Gastrocnemius medialis (tissue), 4 donors: ENCODE measurements at regions not wholly inside any gene's neighbourhood (a gene's known extent, or its start where the extent isn't known, plus 50 kb on each side); places are given as distances from the start of the nearest gene placed in this dataset.

Source experiments
- ATAC-seq, 2 donors: fragments of 150-250 bp; one replicate each; pipeline ENCODE4 v1.9.1; 2016
- DNase-seq, 2 donors: peaks; one replicate each; pipeline ENCODE4 v3.0.0-alpha.2; 2019
- H3K27ac ChIP-seq, 4 donors: fragments of 200-600 bp; sonication (generic); 1 replicate in 1 of 4; 2 replicates in 3 of 4; pipeline ENCODE4 v1.5.1; 2016 to 2018; ENCODE audit warnings: mild to moderate bottlenecking in 2 of 4, moderate library complexity in 1 of 4
- H3K27me3 ChIP-seq, 3 donors: fragments of 200-600 bp; sonication (generic) in 2 of 3; 1 replicate in 1 of 3; 2 replicates in 2 of 3; pipeline versions ENCODE4 v1.5.1 to v1.6.0; 2016 to 2019; ENCODE audit warnings: mild to moderate bottlenecking in 1 of 3, moderate library complexity in 1 of 3
- H3K36me3 ChIP-seq, 2 donors: fragments of 200-600 bp; sonication (generic) in 1 of 2; one replicate each; pipeline ENCODE4 v1.5.1; 2017 to 2018
- H3K4me1 ChIP-seq, 2 donors: fragments of 200-600 bp; sonication (generic) in 1 of 2; one replicate each; pipeline ENCODE4 v1.5.1; 2016 to 2017; ENCODE audit warnings: mild to moderate bottlenecking in 2 of 2
- H3K4me3 ChIP-seq, 4 donors: fragments of 200-600 bp; sonication (generic) in 3 of 4; 1 replicate in 1 of 4; 2 replicates in 3 of 4; pipeline ENCODE4 v1.5.1; 2016 to 2019; ENCODE audit warnings: mild to moderate bottlenecking in 2 of 4
- H3K9me3 ChIP-seq, 3 donors: fragments of 200-600 bp; sonication (generic) in 2 of 3; 1 replicate in 1 of 3; 2 replicates in 2 of 3; pipeline ENCODE4 v1.5.1; 2016 to 2019
- CTCF ChIP-seq, 5 experiments: fragments of 450-650 bp in 3 of 5; fragments of 200-600 bp in 2 of 5; sonication (generic) in 2 of 5; IDR thresholded peaks in 4 of 5; conservative IDR thresholded peaks in 1 of 5; 1 replicate in 4 of 5; 2 replicates in 1 of 5; pipeline ENCODE4 v1.5.1; 2016 to 2019; ENCODE audit warnings: antibody characterized with exemption in 5 of 5, mild to moderate bottlenecking in 3 of 5, moderate library complexity in 3 of 5
- POLR2A ChIP-seq, 2 donors: fragments of 450-650 bp; IDR thresholded peaks; one replicate each; pipeline ENCODE4 v1.6.1; 2017; ENCODE audit warnings: antibody characterized with exemption in 2 of 2, mild to moderate bottlenecking in 2 of 2, moderate library complexity in 2 of 2
- in situ Hi-C, 4 donors: fragments of 200-750 bp; cut with MboI; loops; one replicate each; pipeline versions ENCODE4 v1.15.0 to v1.8.0; 2017; ENCODE audit warnings: low sequenced_read_pairs in 4 of 4
- intact Hi-C: fragments of 100-400 bp; cut with DNase I; formaldehyde crosslinking; loops from one replicate; pipeline ENCODE4 v1.15.1; 2023; ENCODE audit warnings: low total_unique reads

GRCh38 chr18:42341423-42341822 lies 386.4 kb downstream of the PIK3C3 start:
- no peaks in the 10 kb centered on the region for H3K9me3 ChIP-seq
- intact Hi-C loops: no loop called here
- H3K27ac ChIP-seq: no peak overlapping the region
- no peak for DNase-seq
- H3K36me3 ChIP-seq: no peaks in the 10 kb centered on the region
- H3K4me3 ChIP-seq: no peak overlapping the region
- H3K4me1 ChIP-seq: no peaks in the 10 kb centered on the region
- TF ChIP-seq POLR2A (IDR thresholded peaks at IDR 0.05) (no peak), CTCF (IDR thresholded peaks at IDR 0.05 in 4 of 5, conservative IDR thresholded peaks at IDR 0.05 in 1 of 5) (no peak)
- no peaks in the 10 kb centered on the region for H3K27me3 ChIP-seq
- no peak for ATAC-seq
- in situ Hi-C loops: no loop called here

GRCh38 chr18:42348722-42349121 lies 393.7 kb downstream of the PIK3C3 start:
- no peaks in the 10 kb centered on the region for H3K9me3 ChIP-seq
- in situ Hi-C loops: no loop called here
- DNase-seq (no peak), ATAC-seq (no peak)
- no peaks in the 10 kb centered on the region for H3K27me3 ChIP-seq
- intact Hi-C loops: no loop called here
- H3K4me3 ChIP-seq: no peak overlapping the region
- H3K27ac ChIP-seq: no peak overlapping the region
- H3K4me1 ChIP-seq: no peaks in the 10 kb centered on the region
- no peaks in the 10 kb centered on the region for H3K36me3 ChIP-seq
- TF ChIP-seq POLR2A (IDR thresholded peaks at IDR 0.05) (no peak), CTCF (IDR thresholded peaks at IDR 0.05 in 4 of 5, conservative IDR thresholded peaks at IDR 0.05 in 1 of 5) (no peak)

GRCh38 chr18:42351455-42351854 lies 396.4 kb downstream of the PIK3C3 start:
- no peak for TF ChIP-seq POLR2A (IDR thresholded peaks at IDR 0.05)
- TF ChIP-seq CTCF (IDR thresholded peaks at IDR 0.05 in 4 of 5, conservative IDR thresholded peaks at IDR 0.05 in 1 of 5): no peak
- in situ Hi-C loops (no loop called here), intact Hi-C loops (no loop called here)
- DNase-seq (no peak), ATAC-seq (no peak)
- H3K27ac ChIP-seq: no peak overlapping the region
- no peak overlapping the region for H3K4me3 ChIP-seq
- no peaks in the 10 kb centered on the region for H3K36me3 ChIP-seq
- no peaks in the 10 kb centered on the region for H3K4me1 ChIP-seq
- H3K9me3 ChIP-seq: no peaks in the 10 kb centered on the region
- no peaks in the 10 kb centered on the region for H3K27me3 ChIP-seq

GRCh38 chr18:42360716-42361115 lies 405.7 kb downstream of the PIK3C3 start:
- in situ Hi-C loops: no loop called here
- ATAC-seq (no peak), DNase-seq (no peak)

More at GRCh38 chr18:42360716-42361115, 405.7 kb downstream of the PIK3C3 start:
- TF ChIP-seq POLR2A (IDR thresholded peaks at IDR 0.05) (no peak), CTCF (IDR thresholded peaks at IDR 0.05 in 4 of 5, conservative IDR thresholded peaks at IDR 0.05 in 1 of 5) (no peak)
- no peaks in the 10 kb centered on the region for H3K4me1 ChIP-seq
- H3K9me3 ChIP-seq: no peaks in the 10 kb centered on the region
- H3K4me3 ChIP-seq: no peak overlapping the region
- no peak overlapping the region for H3K27ac ChIP-seq
- intact Hi-C loops: no loop called here
- H3K36me3 ChIP-seq: no peaks in the 10 kb centered on the region
- no peaks in the 10 kb centered on the region for H3K27me3 ChIP-seq
